ENCODE measurements at regions not wholly inside any gene's neighbourhood (a gene's known extent, or its start where the extent isn't known, plus 50 kb on each side); places are given as distances from the start of the nearest gene placed in this dataset.

DNA sequence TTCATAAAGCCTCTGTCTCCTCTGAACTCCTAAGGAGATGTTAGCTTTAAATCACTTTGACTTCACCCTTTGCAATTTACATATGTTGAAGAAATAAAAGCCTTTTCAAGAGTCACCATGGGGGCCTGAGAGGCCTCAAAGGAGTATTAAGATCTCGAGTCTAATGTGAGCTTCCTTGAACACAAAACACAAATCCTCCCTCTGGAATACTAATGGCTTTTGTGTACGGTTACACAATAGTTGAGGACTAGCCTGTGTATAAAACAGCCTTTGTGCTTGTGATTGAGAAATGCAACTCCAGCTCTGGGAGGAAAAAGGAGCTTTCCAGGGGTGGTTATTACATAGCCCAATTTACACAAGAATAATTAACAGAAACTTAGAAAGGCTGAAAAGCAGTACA, 1140.2 kb downstream of the CDH11 start:
- no peak overlapping the region for H2AFZ ChIP-seq (ENCODE audit: control insufficient read depth, low read depth, low read length)
- no TSS peak for BruUV-seq (replicated peaks)
- H4K20me1 ChIP-seq (ENCODE audit: control insufficient read depth, insufficient read depth): no peaks in the 10 kb centered on the region
- ChIA-PET RAD21 (ENCODE audit: unreplicated experiment) (no interaction called here), POLR2A (no interaction called here), SMC1A (ENCODE audit: uncharacterized antibody, unreplicated experiment) (no interaction called here), CTCF (interaction anchor here (1.1 kb wide), 1 partner anchor 30 kb away, joined by 3 read pairs; no protein-coding TSS in a partner anchor)
- TF ChIP-seq MEF2A (IDR thresholded peaks at IDR 0.05; ENCODE audit: insufficient read depth, low read depth, low read length): no peak
- no peaks in the 10 kb centered on the region for H3K27me3 ChIP-seq (replicated peaks in 1 of 2; ENCODE audit: control insufficient read depth in 2 of 2, insufficient read depth in 2 of 2, low read length in 1 of 2)
- intact Hi-C loops (cut with micrococcal nuclease; ENCODE audit: unreplicated experiment): no loop called here
- no peak for DNase-seq (ENCODE audit: low read depth, low spot score)
- H3K79me2 ChIP-seq (ENCODE audit: control insufficient read depth, insufficient read depth, low read length): no peaks in the 10 kb centered on the region
- WGBS (ENCODE audit: insufficient coverage, insufficient replicate concordance, low lambda C conversion rate, missing lambda C conversion rate): 44% methylated on average over 2 of the region's 2 CpGs
- no peak for ATAC-seq
- H3K4me1 ChIP-seq (ENCODE audit: control insufficient read depth, insufficient read depth, low read length): no peaks in the 10 kb centered on the region
- no peak for FAIRE-seq
- H3K36me3 ChIP-seq (ENCODE audit: control insufficient read depth in 2 of 2, insufficient read depth in 2 of 2, low read length in 1 of 2): no peaks in the 10 kb centered on the region
- no peak overlapping the region for H3K27ac ChIP-seq (ENCODE audit: control insufficient read depth, insufficient read depth)
- no peaks in the 10 kb centered on the region for H3K9me3 ChIP-seq (replicated peaks; ENCODE audit: control insufficient read depth, insufficient read depth, low read length)
- in situ Hi-C loops (cut with MboI): no loop called here
- no peak overlapping the region for H3K4me3 ChIP-seq
- no peak overlapping the region for H3K4me2 ChIP-seq (ENCODE audit: control insufficient read depth, insufficient read depth)
- no peak overlapping the region for H3K9ac ChIP-seq (ENCODE audit: control insufficient read depth, insufficient read depth, low read length)

GRCh38 chr16:63980763-63981162, 1141.1 kb downstream of the CDH11 start:
- Histone ChIP-seq H3K9ac (ENCODE audit: control insufficient read depth, insufficient read depth, low read length) (no peak overlapping the region), H3K27ac (ENCODE audit: control insufficient read depth, insufficient read depth) (no peak overlapping the region), H3K4me1 (ENCODE audit: control insufficient read depth, insufficient read depth, low read length) (no peaks in the 10 kb centered on the region), H3K79me2 (ENCODE audit: control insufficient read depth, insufficient read depth, low read length) (no peaks in the 10 kb centered on the region), H3K4me3 (no peak overlapping the region), H3K4me2 (ENCODE audit: control insufficient read depth, insufficient read depth) (no peak overlapping the region), H4K20me1 (ENCODE audit: control insufficient read depth, insufficient read depth) (no peaks in the 10 kb centered on the region), H3K9me3 (replicated peaks; ENCODE audit: control insufficient read depth, insufficient read depth, low read length) (no peaks in the 10 kb centered on the region), H2AFZ (ENCODE audit: control insufficient read depth, low read depth, low read length) (no peak overlapping the region), H3K36me3 (ENCODE audit: control insufficient read depth in 2 of 2, insufficient read depth in 2 of 2, low read length in 1 of 2) (no peaks in the 10 kb centered on the region), H3K27me3 (replicated peaks in 1 of 2; ENCODE audit: control insufficient read depth in 2 of 2, insufficient read depth in 2 of 2, low read length in 1 of 2) (no peaks in the 10 kb centered on the region)
- 0% methylated on average over 3 of the region's 3 CpGs for WGBS (ENCODE audit: insufficient coverage, insufficient replicate concordance, low lambda C conversion rate, missing lambda C conversion rate)
- intact Hi-C loops (cut with micrococcal nuclease; ENCODE audit: unreplicated experiment) (no loop called here), in situ Hi-C loops (cut with MboI) (no loop called here)
- CTCF ChIA-PET: no interaction called here
- ATAC-seq (no peak), FAIRE-seq (no peak), DNase-seq (ENCODE audit: low read depth, low spot score) (no peak)
- POLR2A ChIA-PET: no interaction called here
- no TSS peak for BruUV-seq (replicated peaks)
- SMC1A ChIA-PET (ENCODE audit: uncharacterized antibody, unreplicated experiment): no interaction called here
- RAD21 ChIA-PET (ENCODE audit: unreplicated experiment): no interaction called here
- TF ChIP-seq SP1 (IDR thresholded peaks at IDR 0.05; ENCODE audit: low read depth, low read length) (no peak), EP300 (IDR thresholded peaks at IDR 0.05; ENCODE audit: borderline replicate concordance in 1 of 2, control insufficient read depth in 1 of 2, low read depth in 2 of 2, low read length in 2 of 2) (no peak), LARP7 (IDR thresholded peaks at IDR 0.05) (no peak), POLR2AphosphoS5 (IDR thresholded peaks at IDR 0.05; ENCODE audit: low read length) (no peak), NR2C1 (IDR thresholded peaks at IDR 0.05) (no peak), E4F1 (IDR thresholded peaks at IDR 0.05; ENCODE audit: borderline replicate concordance, partially characterized antibody) (no peak), RUNX3 (IDR thresholded peaks at IDR 0.05; ENCODE audit: low read length) (no peak), WRNIP1 (IDR thresholded peaks at IDR 0.05; ENCODE audit: borderline replicate concordance, low read depth, low read length) (no peak), MTA2 (IDR thresholded peaks at IDR 0.05; ENCODE audit: low read depth) (no peak), TCF7 (IDR thresholded peaks at IDR 0.05; ENCODE audit: borderline replicate concordance) (no peak), EGR1 (IDR thresholded peaks at IDR 0.05; ENCODE audit: borderline replicate concordance in 1 of 2, low read depth in 2 of 2, low read length in 2 of 2) (no peak), NRF1 (conservative IDR thresholded peaks at IDR 0.05; ENCODE audit: low read depth, low read length) (no peak)
- TF ChIP-seq, protein P1, sequence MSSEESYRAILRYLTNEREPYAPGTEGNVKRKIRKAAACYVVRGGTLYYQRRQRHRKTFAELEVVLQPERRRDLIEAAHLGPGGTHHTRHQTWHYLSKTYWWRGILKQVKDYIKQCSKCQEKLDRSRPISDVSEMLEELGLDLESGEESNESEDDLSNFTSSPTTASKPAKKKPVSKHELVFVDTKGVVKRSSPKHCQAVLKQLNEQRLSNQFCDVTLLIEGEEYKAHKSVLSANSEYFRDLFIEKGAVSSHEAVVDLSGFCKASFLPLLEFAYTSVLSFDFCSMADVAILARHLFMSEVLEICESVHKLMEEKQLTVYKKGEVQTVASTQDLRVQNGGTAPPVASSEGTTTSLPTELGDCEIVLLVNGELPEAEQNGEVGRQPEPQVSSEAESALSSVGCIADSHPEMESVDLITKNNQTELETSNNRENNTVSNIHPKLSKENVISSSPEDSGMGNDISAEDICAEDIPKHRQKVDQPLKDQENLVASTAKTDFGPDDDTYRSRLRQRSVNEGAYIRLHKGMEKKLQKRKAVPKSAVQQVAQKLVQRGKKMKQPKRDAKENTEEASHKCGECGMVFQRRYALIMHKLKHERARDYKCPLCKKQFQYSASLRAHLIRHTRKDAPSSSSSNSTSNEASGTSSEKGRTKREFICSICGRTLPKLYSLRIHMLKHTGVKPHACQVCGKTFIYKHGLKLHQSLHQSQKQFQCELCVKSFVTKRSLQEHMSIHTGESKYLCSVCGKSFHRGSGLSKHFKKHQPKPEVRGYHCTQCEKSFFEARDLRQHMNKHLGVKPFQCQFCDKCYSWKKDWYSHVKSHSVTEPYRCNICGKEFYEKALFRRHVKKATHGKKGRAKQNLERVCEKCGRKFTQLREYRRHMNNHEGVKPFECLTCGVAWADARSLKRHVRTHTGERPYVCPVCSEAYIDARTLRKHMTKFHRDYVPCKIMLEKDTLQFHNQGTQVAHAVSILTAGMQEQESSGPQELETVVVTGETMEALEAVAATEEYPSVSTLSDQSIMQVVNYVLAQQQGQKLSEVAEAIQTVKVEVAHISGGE (CRISPR knock-in tag; IDR thresholded peaks at IDR 0.05): no peak
